ENCODE measurements at regions not wholly inside any gene's neighbourhood (a gene's known extent, or its start where the extent isn't known, plus 50 kb on each side); places are given as distances from the start of the nearest gene placed in this dataset.

DNA sequence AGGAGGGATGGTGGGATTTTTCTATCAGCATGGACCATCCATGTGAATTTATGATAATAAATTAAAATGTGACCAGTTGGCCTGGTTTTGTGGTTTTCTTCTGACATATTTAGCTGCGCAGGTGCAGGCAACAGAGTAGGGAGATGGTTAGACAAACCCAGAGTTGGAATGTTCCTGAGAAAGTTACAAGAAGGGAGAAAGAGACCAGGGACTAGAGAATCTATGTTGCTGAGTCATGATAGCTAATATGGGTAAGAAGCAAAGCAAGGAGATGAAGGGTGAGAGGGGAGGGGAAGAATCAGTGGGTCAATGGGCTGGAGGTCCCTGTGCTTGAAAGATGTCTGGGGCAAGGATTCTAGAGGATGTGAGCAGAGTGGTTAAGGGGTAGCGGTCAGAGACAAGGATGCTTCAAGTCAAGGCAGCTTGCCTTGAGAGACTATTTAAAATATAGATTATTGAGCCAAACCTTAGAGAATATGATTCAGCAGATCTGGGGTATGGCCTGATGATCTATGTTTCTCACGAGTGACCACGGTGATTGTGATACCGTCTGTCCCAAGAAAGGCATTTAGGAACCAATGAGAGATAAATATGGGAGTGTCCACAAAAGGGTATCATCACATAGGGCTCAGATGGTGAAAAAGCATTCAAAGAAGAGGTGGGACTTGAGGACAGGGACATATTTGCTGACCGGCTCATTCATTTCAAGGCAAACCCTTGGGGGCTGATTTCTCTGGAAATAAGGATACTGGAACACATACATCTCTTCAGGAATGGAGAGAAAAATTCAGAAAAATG, 219.7 kb upstream of the PLD5 start:
- DNase-seq (ENCODE audit: low spot score in 2 of 2): no peak
- Mint-ChIP-seq H3K36me3 (no peaks in the 10 kb centered on the region), H3K4me3 (no peak overlapping the region), H3K4me1 (no peaks in the 10 kb centered on the region), H3K27ac (no peak overlapping the region), H3K9me3 (peaks cover 11% of the 10 kb centered on the region)
- no peak for ATAC-seq

GRCh38 chr1:242738702-242739645, 214.5 kb upstream of the PLD5 start:
- H3K9me3 Mint-ChIP-seq: peaks cover 6% of the 10 kb centered on the region
- H3K27ac Mint-ChIP-seq: no peak overlapping the region
- no peak for DNase-seq (ENCODE audit: low spot score in 2 of 2)
- H3K36me3 Mint-ChIP-seq: no peaks in the 10 kb centered on the region
- no peak overlapping the region for H3K4me3 Mint-ChIP-seq
- no peaks in the 10 kb centered on the region for H3K4me1 Mint-ChIP-seq
- ATAC-seq: no peak

- no peak overlapping the region for H3K4me3 Mint-ChIP-seq
- ATAC-seq (no peak), DNase-seq (ENCODE audit: low spot score in 2 of 2) (no peak)
Observed at GRCh38 chr1:242736611-242737010, 212.1 kb upstream of the PLD5 start.

DNA sequence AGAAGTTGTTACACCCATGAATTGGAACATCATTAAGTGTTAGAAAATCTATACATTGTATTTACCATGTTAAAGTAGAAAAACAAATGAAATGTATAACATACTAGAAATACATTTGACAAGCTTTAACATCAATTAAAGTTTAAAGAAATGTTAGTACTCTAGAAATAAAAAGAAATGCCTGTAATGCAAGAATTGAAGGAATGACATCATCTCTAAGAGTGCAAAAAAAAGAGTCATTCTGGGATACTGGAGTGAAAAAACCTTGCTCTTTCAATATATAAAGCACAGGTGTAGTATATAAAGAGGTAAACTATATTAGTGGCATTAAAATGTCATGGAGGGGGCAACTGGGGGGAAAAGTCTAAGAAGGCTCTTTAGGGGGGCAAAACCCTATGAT, 210.8 kb upstream of the PLD5 start:
- DNase-seq (ENCODE audit: low spot score in 2 of 2): no peak
- Mint-ChIP-seq H3K4me1 (no peaks in the 10 kb centered on the region), H3K4me3 (no peak overlapping the region), H3K36me3 (no peaks in the 10 kb centered on the region), H3K27ac (no peak overlapping the region), H3K9me3 (peaks cover 7% of the 10 kb centered on the region)
- ATAC-seq: no peak

More at GRCh38 chr1:242736611-242737010, 212.1 kb upstream of the PLD5 start:
- Mint-ChIP-seq H3K9me3 (peaks cover 10% of the 10 kb centered on the region), H3K4me1 (no peaks in the 10 kb centered on the region), H3K27ac (no peak overlapping the region), H3K36me3 (no peaks in the 10 kb centered on the region)

- H3K9me3 Mint-ChIP-seq: peaks cover 7% of the 10 kb centered on the region
- no peak for DNase-seq (ENCODE audit: low spot score in 2 of 2)
- no peak overlapping the region for H3K4me3 Mint-ChIP-seq
- H3K36me3 Mint-ChIP-seq: no peaks in the 10 kb centered on the region
- H3K4me1 Mint-ChIP-seq: no peaks in the 10 kb centered on the region
- no peak for ATAC-seq
- no peak overlapping the region for H3K27ac Mint-ChIP-seq
Observed at GRCh38 chr1:242731446-242731845, 206.9 kb upstream of the PLD5 start.

GRCh38 chr1:242728696-242729095, 204.2 kb upstream of the PLD5 start:
- Mint-ChIP-seq H3K27ac (no peak overlapping the region), H3K9me3 (peaks cover 7% of the 10 kb centered on the region), H3K36me3 (no peaks in the 10 kb centered on the region), H3K4me3 (no peak overlapping the region), H3K4me1 (no peaks in the 10 kb centered on the region)
- DNase-seq (ENCODE audit: low spot score in 2 of 2) (no peak), ATAC-seq (no peak)

GRCh38 chr1:242723044-242723716, 198.7 kb upstream of the PLD5 start:
- Mint-ChIP-seq H3K36me3 (no peaks in the 10 kb centered on the region), H3K4me1 (no peaks in the 10 kb centered on the region), H3K27ac (no peak overlapping the region), H3K4me3 (no peak overlapping the region), H3K9me3 (peaks cover 10% of the 10 kb centered on the region)
- ATAC-seq: no peak
- no peak for DNase-seq (ENCODE audit: low spot score in 2 of 2)

GRCh38 chr1:242718967-242719366, 194.5 kb upstream of the PLD5 start:
- H3K9me3 Mint-ChIP-seq: peaks cover 14% of the 10 kb centered on the region
- DNase-seq (ENCODE audit: low spot score in 2 of 2) (no peak), ATAC-seq (no peak)
- H3K4me1 Mint-ChIP-seq: no peaks in the 10 kb centered on the region
- no peak overlapping the region for H3K4me3 Mint-ChIP-seq
- H3K36me3 Mint-ChIP-seq: no peaks in the 10 kb centered on the region
- no peak overlapping the region for H3K27ac Mint-ChIP-seq

DNA sequence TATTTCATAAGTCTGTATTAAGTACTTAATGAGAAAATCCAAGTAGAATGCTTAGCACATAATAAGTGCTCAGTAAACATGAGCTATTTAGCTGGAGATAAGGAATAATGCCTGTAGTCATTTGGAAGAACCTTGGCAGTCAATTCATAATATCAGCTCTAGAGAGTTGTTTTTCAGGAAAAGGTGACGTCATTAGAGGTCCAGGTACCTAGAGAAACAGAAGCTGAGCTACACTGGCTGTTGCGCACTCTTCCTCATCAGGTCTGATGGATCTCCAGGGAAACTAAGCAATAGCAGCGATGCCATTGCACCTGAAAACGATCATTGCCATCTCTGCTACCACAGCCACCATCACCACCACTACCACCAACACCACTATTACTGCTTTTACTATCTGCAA, 187.8 kb upstream of the PLD5 start:
- Mint-ChIP-seq H3K9me3 (peaks cover 7% of the 10 kb centered on the region), H3K4me3 (no peak overlapping the region), H3K36me3 (no peaks in the 10 kb centered on the region), H3K27ac (no peak overlapping the region), H3K4me1 (no peaks in the 10 kb centered on the region)
- DNase-seq (ENCODE audit: low spot score in 2 of 2) (no peak), ATAC-seq (no peak)

DNA sequence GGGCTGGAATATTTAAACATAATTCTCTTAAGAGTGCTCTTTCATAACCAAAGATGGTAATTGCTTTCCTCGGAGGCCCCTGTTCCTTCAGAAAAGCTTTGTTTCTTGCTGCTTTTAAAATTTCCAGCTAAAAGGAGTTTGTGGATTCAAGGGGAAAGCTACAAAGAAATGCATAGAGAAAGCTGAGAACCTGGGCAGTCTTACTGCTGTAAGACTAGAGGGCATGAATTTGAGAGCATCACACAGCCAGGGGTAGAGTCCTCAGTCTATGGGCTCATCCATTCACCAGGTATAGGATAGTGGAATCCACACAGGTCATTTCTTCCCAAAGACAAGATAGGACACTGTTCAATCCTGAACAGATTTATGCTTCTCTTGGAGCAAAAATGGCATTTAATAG, 186.3 kb upstream of the PLD5 start:
- no peaks in the 10 kb centered on the region for H3K36me3 Mint-ChIP-seq

GRCh38 chr1:242710286-242710685, 185.8 kb upstream of the PLD5 start:
- Mint-ChIP-seq H3K27ac (no peak overlapping the region), H3K9me3 (peaks cover 7% of the 10 kb centered on the region), H3K4me3 (no peak overlapping the region), H3K36me3 (no peaks in the 10 kb centered on the region), H3K4me1 (no peaks in the 10 kb centered on the region)
- DNase-seq (ENCODE audit: low spot score in 2 of 2) (no peak), ATAC-seq (no peak)

More for the DNA sequence above, 186.3 kb upstream of the PLD5 start:
- Mint-ChIP-seq H3K9me3 (peaks cover 7% of the 10 kb centered on the region), H3K27ac (no peak overlapping the region), H3K4me3 (no peak overlapping the region), H3K4me1 (no peaks in the 10 kb centered on the region)
- no peak for DNase-seq (ENCODE audit: low spot score in 2 of 2)
- ATAC-seq: no peak

- Mint-ChIP-seq H3K4me3 (no peak overlapping the region), H3K27ac (no peak overlapping the region), H3K4me1 (no peaks in the 10 kb centered on the region), H3K9me3 (no peaks in the 10 kb centered on the region), H3K36me3 (no peaks in the 10 kb centered on the region)
- no peak for DNase-seq (ENCODE audit: low spot score in 2 of 2)
- ATAC-seq: no peak
Observed at GRCh38 chr1:242703467-242703866, 179.0 kb upstream of the PLD5 start.

- Mint-ChIP-seq H3K27ac (no peak overlapping the region), H3K4me3 (no peak overlapping the region), H3K4me1 (no peaks in the 10 kb centered on the region), H3K9me3 (peaks cover 5% of the 10 kb centered on the region), H3K36me3 (no peaks in the 10 kb centered on the region)
- no peak for ATAC-seq
- no peak for DNase-seq (ENCODE audit: low spot score in 2 of 2)
Observed at GRCh38 chr1:242692988-242693387, 168.5 kb upstream of the PLD5 start.

GRCh38 chr1:242691610-242691945, 167.1 kb upstream of the PLD5 start:
- DNase-seq (ENCODE audit: low spot score in 2 of 2) (no peak), ATAC-seq (no peak)
- H3K36me3 Mint-ChIP-seq: no peaks in the 10 kb centered on the region
- H3K4me3 Mint-ChIP-seq: no peak overlapping the region
- peaks cover 5% of the 10 kb centered on the region for H3K9me3 Mint-ChIP-seq
- H3K27ac Mint-ChIP-seq: no peak overlapping the region
- no peaks in the 10 kb centered on the region for H3K4me1 Mint-ChIP-seq

GRCh38 chr1:242690849-242691609, 166.5 kb upstream of the PLD5 start:
- H3K27ac Mint-ChIP-seq: no peak overlapping the region
- peaks cover 3% of the 10 kb centered on the region for H3K9me3 Mint-ChIP-seq
- H3K4me1 Mint-ChIP-seq: no peaks in the 10 kb centered on the region
- no peak overlapping the region for H3K4me3 Mint-ChIP-seq
- H3K36me3 Mint-ChIP-seq: no peaks in the 10 kb centered on the region
- no peak for DNase-seq (ENCODE audit: low spot score in 2 of 2)
- ATAC-seq: peak; percentile 16

All from stimulated activated effector memory CD8-positive, alpha-beta T cell treated with anti-CD3 and anti-CD28 coated beads, Interleukin-12 subunit alpha, Interleukin-12 subunit beta, amount 100 ng/mL, for 72 hours (primary cell).